Choroid plexus epithelial cell (primary cell): ENCODE measurements at regions not wholly inside any gene's neighbourhood (a gene's known extent, or its start where the extent isn't known, plus 50 kb on each side); places are given as distances from the start of the nearest gene placed in this dataset.
A peak's percentile ranks its signal among the peaks of the same experiment; 100 is the strongest.

Source experiments
- DNase-seq: peaks from one replicate; pipeline ENCODE4 v3.0.0-alpha.2; 2010; ENCODE audit warnings: low read depth
- H3K4me3 ChIP-seq: 2 replicates; pipeline ENCODE4 v1.5.1; 2011; ENCODE audit warnings: low read depth, mild to moderate bottlenecking, control low read depth, low read length, moderate library complexity
- TF ChIP-seq, protein P1 (sequence below): conservative IDR thresholded peaks from 2 replicates; pipeline ENCODE4 v1.5.1; 2011; ENCODE audit warnings: low read depth, mild to moderate bottlenecking, control low read depth, inconsistent platforms, low read length, moderate library complexity

DNA sequence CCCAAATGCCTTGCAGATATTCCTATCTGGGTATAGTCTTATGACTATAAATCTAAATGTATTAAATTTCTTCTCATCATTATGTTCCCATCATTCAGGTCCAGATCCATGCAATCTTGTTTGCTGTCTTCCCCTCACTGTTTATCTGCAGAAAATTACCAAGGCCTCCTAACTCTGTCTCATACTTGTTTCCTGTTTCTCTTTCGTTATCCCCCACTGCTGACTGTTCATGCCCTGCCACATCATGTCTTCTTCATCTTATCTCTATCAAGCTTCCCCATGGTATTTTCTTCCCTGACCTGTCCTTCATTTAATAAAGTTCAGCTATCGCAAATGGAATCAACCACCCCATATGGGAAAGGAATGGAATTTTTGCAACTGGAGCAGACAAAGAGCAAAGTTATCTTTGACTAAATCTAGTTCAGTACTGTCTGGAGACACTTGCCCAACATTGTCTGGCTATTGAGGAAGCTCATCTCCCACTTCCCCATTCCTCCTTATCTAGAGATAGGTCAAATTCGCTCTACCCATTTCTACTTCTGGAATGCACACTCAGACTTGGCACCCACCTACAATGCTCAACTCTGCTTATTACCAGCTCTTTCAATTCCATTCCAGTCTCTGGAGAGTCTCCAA, 1358.1 kb downstream of the EFNB2 start:
- TF ChIP-seq, protein P1, sequence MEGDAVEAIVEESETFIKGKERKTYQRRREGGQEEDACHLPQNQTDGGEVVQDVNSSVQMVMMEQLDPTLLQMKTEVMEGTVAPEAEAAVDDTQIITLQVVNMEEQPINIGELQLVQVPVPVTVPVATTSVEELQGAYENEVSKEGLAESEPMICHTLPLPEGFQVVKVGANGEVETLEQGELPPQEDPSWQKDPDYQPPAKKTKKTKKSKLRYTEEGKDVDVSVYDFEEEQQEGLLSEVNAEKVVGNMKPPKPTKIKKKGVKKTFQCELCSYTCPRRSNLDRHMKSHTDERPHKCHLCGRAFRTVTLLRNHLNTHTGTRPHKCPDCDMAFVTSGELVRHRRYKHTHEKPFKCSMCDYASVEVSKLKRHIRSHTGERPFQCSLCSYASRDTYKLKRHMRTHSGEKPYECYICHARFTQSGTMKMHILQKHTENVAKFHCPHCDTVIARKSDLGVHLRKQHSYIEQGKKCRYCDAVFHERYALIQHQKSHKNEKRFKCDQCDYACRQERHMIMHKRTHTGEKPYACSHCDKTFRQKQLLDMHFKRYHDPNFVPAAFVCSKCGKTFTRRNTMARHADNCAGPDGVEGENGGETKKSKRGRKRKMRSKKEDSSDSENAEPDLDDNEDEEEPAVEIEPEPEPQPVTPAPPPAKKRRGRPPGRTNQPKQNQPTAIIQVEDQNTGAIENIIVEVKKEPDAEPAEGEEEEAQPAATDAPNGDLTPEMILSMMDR, result no peak
- H3K4me3 ChIP-seq, result no peak overlapping the region
- DNase-seq, result peak; percentile 19

DNA sequence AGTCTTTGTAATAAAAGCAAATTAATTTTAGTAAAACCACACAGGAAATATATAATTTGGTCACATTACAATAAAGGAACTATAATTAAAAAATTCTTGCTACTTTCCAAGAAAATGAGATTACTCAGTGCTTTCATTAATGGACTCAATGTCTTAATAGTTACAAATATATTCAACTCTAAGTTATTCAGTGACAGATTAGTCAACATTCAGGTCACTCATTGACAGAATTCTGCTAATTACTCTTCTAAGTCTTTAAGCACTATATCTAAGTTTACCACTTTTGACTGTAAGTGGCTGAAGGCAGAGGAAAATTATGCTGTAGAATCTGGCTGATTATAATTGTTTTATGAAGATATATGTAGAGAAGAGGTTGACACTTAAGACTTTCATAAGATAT, 1365.0 kb downstream of the EFNB2 start:
- TF ChIP-seq, protein P1, result no peak
- no peak overlapping the region for H3K4me3 ChIP-seq
- no peak for DNase-seq

DNA sequence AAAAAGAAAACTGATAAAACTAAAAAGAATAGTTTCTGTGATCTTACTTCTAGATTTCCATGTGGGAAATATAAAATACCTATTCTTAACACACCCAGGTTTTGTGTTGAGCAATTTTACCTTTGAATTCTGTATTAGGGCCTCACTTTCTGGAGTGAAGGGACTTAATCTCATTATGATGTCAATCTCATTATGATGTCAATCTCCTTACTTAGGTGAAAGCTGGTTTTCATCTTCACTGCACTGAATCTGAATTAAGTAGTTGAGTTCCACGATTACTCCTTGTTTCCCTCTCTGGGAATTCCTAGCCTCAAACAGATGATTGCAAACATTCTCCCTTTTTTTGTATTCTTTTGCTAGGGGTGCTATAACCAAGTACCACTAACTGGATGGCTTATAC, 1367.2 kb downstream of the EFNB2 start:
- TF ChIP-seq, protein P1, result no peak
- no peak overlapping the region for H3K4me3 ChIP-seq

DNA sequence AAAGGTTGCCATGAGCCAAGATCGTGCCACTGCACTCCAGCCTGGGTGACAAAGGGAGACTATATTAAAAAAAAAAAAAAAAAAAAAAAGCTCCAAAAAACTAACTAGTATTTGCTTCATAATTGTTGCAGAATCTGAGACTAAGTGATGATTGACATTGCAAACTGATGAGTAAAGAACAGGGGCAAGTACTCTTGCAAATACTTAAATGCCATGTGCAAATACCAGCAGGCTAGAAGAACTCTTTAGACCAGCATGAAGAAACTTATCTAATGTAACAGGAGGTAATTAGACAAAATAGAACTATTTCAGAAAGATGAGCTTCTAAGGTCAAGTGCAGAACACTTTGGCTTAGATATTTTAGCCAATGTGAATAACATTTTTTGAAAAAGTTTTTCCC, 1368.1 kb downstream of the EFNB2 start:
- TF ChIP-seq, protein P1, result no peak
- no peak for DNase-seq
- H3K4me3 ChIP-seq, result no peak overlapping the region

More for the DNA sequence above, 1367.2 kb downstream of the EFNB2 start:
- no peak for DNase-seq

DNA sequence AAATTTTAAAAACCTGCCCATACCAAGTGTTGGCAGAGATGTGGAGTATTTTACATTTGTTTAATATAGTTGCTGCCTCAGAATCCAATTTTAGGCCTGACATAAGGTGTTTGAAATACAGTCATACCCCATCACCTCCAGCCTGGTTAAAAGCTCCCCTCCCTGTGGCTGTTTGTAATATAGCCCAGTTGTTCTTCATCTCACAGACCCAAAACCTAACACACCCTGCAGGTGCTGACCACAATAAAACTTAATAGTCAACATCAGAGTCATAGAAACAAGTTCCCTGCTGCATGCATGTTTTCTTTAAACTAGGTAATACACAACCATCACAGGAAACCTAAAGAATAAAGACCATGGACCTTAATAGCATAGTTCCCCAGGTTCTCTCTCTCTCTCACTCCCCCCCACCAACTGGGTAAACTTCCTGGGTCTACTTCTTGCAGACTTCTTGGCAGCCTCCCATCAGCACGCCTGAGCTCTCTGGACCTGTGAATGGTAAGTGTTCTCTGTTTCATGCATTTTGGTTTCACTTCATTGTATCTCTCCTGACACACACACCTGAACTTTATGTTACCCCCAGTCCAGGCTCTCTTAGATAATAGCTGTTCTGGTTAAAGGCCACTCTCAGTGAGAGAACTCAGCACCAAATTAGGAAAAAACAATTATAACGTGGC, 1369.9 kb downstream of the EFNB2 start:
- H3K4me3 ChIP-seq, result no peak overlapping the region
- TF ChIP-seq, protein P1, result no peak
- peak; percentile 23 for DNase-seq

DNA sequence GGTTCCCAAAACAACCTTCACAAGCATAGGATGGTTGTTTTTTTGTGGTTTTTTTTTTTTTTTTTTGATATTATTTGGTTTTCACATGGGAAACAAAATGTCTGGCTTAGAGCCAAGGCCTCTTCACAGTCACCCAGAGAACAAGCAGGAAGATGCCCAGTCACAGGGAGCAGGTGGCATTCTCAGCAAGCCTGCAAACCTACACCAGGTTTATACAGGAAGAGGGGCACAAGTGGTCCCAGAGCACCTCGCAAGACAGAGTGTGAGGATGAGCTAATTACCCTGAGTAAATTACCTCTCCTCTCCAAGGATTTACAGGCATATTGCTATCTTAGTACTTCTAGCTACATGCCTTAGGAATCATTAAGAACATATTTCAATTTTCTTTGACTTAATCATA, 1375.6 kb downstream of the EFNB2 start:
- TF ChIP-seq, protein P1, result no peak
- no peak overlapping the region for H3K4me3 ChIP-seq
- DNase-seq, result no peak

DNA sequence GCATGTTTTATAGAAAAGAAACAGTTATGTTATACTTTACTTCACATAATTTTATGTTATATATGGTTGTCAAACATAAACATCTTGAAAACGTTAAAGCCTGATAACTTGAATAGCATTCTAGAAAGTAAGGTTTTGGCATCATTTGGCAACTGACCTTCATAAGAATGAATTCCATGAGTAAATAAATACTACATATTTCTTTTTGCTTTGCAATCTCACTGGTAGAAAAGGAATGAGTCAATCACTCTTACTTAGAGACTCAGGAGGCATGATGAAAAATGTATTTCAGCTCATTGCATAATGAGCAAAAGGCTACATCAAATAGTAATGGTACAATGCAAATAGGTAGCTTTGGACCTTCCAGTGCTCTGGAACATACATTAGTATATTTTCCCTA, 1381.9 kb downstream of the EFNB2 start:
- no peak overlapping the region for H3K4me3 ChIP-seq
- TF ChIP-seq, protein P1, result no peak
- peak; percentile 32 for DNase-seq
